Dedifferentiated amniotic fluid mesenchymal stem cell (primary cell): ENCODE measurements at regions not wholly inside any gene's neighbourhood (a gene's known extent, or its start where the extent isn't known, plus 50 kb on each side); places are given as distances from the start of the nearest gene placed in this dataset.
"Not testable (repeated sequence)": the region's sequence is repeated elsewhere in the genome, so short reads cannot be mapped to it uniquely, and the experiment has no call there.

Experiments used
- DNase-seq: peaks from one replicate; pipeline ENCODE4 v3.0.0-alpha.2; 2016; ENCODE audit errors: extremely low spot score

- not testable (repeated sequence) for DNase-seq
These were observed 57.8 kb upstream of the RASSF3 start for GRCh38 chr12:64552510-64552909.

DNA sequence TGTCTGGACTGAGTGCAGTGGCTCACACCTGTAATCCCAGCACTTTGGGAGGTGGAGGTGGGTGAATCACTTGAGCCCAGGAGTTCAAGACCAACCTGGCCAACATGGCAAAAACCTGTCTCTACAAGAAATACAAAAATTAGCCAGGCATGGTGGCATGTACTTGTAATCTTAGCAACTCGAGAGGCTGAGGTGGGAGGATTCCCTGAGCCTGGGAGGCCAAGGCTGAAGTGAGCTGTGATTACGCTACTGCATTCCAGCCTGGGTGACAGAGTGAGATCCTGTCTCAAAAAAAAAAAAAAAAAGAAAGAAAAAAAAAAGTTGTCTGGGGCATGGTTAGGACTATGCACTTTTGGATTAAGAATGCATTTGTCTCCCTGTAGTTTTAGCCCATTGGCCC is 56.6 kb upstream of the RASSF3 start:
- not testable (repeated sequence) for DNase-seq

DNA sequence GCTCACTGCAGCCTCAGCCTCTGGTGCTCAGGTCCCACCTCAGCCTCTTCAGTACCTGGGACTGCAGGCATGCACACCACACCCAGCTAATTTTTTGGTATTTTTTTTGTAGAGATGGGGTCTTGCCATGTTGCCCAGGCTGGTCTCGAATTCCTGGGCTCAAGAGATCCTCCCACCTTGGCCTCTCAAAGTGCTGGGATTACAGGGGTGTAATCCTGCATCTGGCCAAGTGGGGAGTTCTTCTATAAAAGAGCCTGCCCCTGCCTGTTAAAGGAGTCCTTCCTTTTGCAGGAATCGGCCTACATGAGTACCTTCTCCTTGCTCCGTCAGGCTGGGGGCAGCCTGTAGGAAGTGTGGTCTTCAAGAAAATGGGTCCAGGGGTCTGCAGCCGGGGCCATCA is 54.1 kb upstream of the RASSF3 start:
- DNase-seq: no peak

DNA sequence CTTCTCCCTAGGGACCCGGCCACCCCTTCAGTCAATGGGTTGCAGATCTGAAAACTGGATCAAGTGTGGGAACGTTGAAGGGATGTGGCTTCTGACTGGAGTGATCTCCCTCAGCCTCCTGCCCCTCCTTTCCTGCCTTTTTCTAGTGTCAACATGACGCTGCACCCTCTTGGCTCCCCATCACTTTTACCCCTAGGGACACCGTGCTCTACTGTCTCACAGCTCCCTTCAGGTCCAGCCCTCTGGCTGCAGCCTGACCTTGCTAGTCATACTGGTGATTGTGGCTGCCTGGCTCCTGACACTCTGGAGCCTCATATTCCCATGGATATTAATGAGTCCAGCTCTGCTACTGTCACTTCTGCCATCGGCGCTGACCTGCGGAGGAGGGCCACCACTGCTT is 51.5 kb upstream of the RASSF3 start:
- DNase-seq: no peak

- peak; percentile 95 for DNase-seq
These were observed 49.6 kb upstream of the RASSF3 start for GRCh38 chr12:64560396-64561301.
